ENCODE measurements at regions not wholly inside any gene's neighbourhood (a gene's known extent, or its start where the extent isn't known, plus 50 kb on each side); places are given as distances from the start of the nearest gene placed in this dataset.

- H3K9me3 ChIP-seq = no peaks in the 10 kb centered on the region
- no peak for DNase-seq
- intact Hi-C loops (cut with DNase I) = no loop called here
- TF ChIP-seq, protein P1, sequence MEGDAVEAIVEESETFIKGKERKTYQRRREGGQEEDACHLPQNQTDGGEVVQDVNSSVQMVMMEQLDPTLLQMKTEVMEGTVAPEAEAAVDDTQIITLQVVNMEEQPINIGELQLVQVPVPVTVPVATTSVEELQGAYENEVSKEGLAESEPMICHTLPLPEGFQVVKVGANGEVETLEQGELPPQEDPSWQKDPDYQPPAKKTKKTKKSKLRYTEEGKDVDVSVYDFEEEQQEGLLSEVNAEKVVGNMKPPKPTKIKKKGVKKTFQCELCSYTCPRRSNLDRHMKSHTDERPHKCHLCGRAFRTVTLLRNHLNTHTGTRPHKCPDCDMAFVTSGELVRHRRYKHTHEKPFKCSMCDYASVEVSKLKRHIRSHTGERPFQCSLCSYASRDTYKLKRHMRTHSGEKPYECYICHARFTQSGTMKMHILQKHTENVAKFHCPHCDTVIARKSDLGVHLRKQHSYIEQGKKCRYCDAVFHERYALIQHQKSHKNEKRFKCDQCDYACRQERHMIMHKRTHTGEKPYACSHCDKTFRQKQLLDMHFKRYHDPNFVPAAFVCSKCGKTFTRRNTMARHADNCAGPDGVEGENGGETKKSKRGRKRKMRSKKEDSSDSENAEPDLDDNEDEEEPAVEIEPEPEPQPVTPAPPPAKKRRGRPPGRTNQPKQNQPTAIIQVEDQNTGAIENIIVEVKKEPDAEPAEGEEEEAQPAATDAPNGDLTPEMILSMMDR (IDR thresholded peaks at IDR 0.05) = no peak
- H3K27ac ChIP-seq = no peak overlapping the region
- H3K4me1 ChIP-seq = no peaks in the 10 kb centered on the region
- no peak overlapping the region for H3K9ac ChIP-seq (ENCODE audit: low read depth in 2 of 2, low read length in 2 of 2)
- no peak overlapping the region for H3K4me3 ChIP-seq
- H3K27me3 ChIP-seq = no peaks in the 10 kb centered on the region
- H3K36me3 ChIP-seq = no peaks in the 10 kb centered on the region
These were observed 346.1 kb downstream of the DIRAS2 start for GRCh38 chr9:90296539-90296938.

GRCh38 chr9:90299968-90300367 is 342.7 kb downstream of the DIRAS2 start:
- H3K27ac ChIP-seq = no peak overlapping the region
- TF ChIP-seq, protein P1 (IDR thresholded peaks at IDR 0.05) = no peak
- DNase-seq = no peak
- H3K4me1 ChIP-seq = no peaks in the 10 kb centered on the region
- no peaks in the 10 kb centered on the region for H3K36me3 ChIP-seq
- no peaks in the 10 kb centered on the region for H3K9me3 ChIP-seq
- no peaks in the 10 kb centered on the region for H3K27me3 ChIP-seq
- no peak overlapping the region for H3K9ac ChIP-seq (ENCODE audit: low read depth in 2 of 2, low read length in 2 of 2)
- no peak overlapping the region for H3K4me3 ChIP-seq
- intact Hi-C loops (cut with DNase I) = no loop called here

- H3K36me3 ChIP-seq = no peaks in the 10 kb centered on the region
- no peak overlapping the region for H3K9ac ChIP-seq (ENCODE audit: low read depth in 2 of 2, low read length in 2 of 2)
- intact Hi-C loops (cut with DNase I) = no loop called here
- TF ChIP-seq, protein P1 (IDR thresholded peaks at IDR 0.05) = no peak
- no peak overlapping the region for H3K27ac ChIP-seq
- no peak overlapping the region for H3K4me3 ChIP-seq
- H3K9me3 ChIP-seq = no peaks in the 10 kb centered on the region
- no peaks in the 10 kb centered on the region for H3K27me3 ChIP-seq
- no peak for DNase-seq
- no peaks in the 10 kb centered on the region for H3K4me1 ChIP-seq
These were observed 341.9 kb downstream of the DIRAS2 start for GRCh38 chr9:90300611-90301276.

- no peak overlapping the region for H3K9ac ChIP-seq (ENCODE audit: low read depth in 2 of 2, low read length in 2 of 2)
- no peaks in the 10 kb centered on the region for H3K36me3 ChIP-seq
- peak; percentile 36 for DNase-seq
- H3K27me3 ChIP-seq = no peaks in the 10 kb centered on the region
- H3K4me1 ChIP-seq = no peaks in the 10 kb centered on the region
- no peak overlapping the region for H3K4me3 ChIP-seq
- H3K27ac ChIP-seq = no peak overlapping the region
- TF ChIP-seq, protein P1 (IDR thresholded peaks at IDR 0.05) = no peak
- intact Hi-C loops (cut with DNase I) = no loop called here
- H3K9me3 ChIP-seq = no peaks in the 10 kb centered on the region
These were observed 341.4 kb downstream of the DIRAS2 start for GRCh38 chr9:90301277-90301653.

- TF ChIP-seq, protein P1 (IDR thresholded peaks at IDR 0.05) = no peak
- H3K36me3 ChIP-seq = no peaks in the 10 kb centered on the region
- H3K4me3 ChIP-seq = no peak overlapping the region
- DNase-seq = no peak
- H3K27ac ChIP-seq = no peak overlapping the region
- no peaks in the 10 kb centered on the region for H3K27me3 ChIP-seq
- H3K9ac ChIP-seq (ENCODE audit: low read depth in 2 of 2, low read length in 2 of 2) = no peak overlapping the region
- H3K4me1 ChIP-seq = no peaks in the 10 kb centered on the region
- H3K9me3 ChIP-seq = no peaks in the 10 kb centered on the region
- intact Hi-C loops (cut with DNase I) = no loop called here
These were observed 339.0 kb downstream of the DIRAS2 start for GRCh38 chr9:90303655-90304054.

All from colonic mucosa (tissue), 4 donors.